ENCODE measurements at regions not wholly inside any gene's neighbourhood (a gene's known extent, or its start where the extent isn't known, plus 50 kb on each side); places are given as distances from the start of the nearest gene placed in this dataset.

GRCh38 chr9:108296056-108296455, 559.7 kb downstream of the ACTL7B start:
- TF ChIP-seq POLR2A (IDR thresholded peaks at IDR 0.05) = no peak
- no peak for TF ChIP-seq POLR2AphosphoS5 (IDR thresholded peaks at IDR 0.05)
- H3K4me3 ChIP-seq = no peak overlapping the region
- DNase-seq = no peak
- H3K9me3 ChIP-seq = no peaks in the 10 kb centered on the region
- intact Hi-C loops (cut with DNase I) = no loop called here
- 84 to 92% methylated on average over 1 of the region's 1 CpG for WGBS, 2 donors
- H3K4me1 ChIP-seq = no peaks in the 10 kb centered on the region
- no peak overlapping the region for H3K27ac ChIP-seq
- H3K36me3 ChIP-seq = no peaks in the 10 kb centered on the region
- no peaks in the 10 kb centered on the region for H3K27me3 ChIP-seq

GRCh38 chr9:108291586-108291932, 564.2 kb downstream of the ACTL7B start:
- H3K27ac ChIP-seq = no peak overlapping the region
- H3K36me3 ChIP-seq = no peaks in the 10 kb centered on the region
- 90 to 91% methylated on average over 2 of the region's 2 CpGs for WGBS, 2 donors
- DNase-seq = no peak
- H3K4me1 ChIP-seq = no peaks in the 10 kb centered on the region
- no peak overlapping the region for H3K4me3 ChIP-seq
- H3K27me3 ChIP-seq = no peaks in the 10 kb centered on the region
- TF ChIP-seq POLR2AphosphoS5 (IDR thresholded peaks at IDR 0.05) = no peak
- TF ChIP-seq CTCF (IDR thresholded peaks at IDR 0.05) = no peak
- no peak for TF ChIP-seq EP300 (IDR thresholded peaks at IDR 0.05)
- TF ChIP-seq POLR2A (IDR thresholded peaks at IDR 0.05) = no peak
- no peaks in the 10 kb centered on the region for H3K9me3 ChIP-seq
- intact Hi-C loops (cut with DNase I) = no loop called here

GRCh38 chr9:108290839-108291585, 564.8 kb downstream of the ACTL7B start:
- no peak for TF ChIP-seq POLR2A (IDR thresholded peaks at IDR 0.05)
- no peak for TF ChIP-seq POLR2AphosphoS5 (IDR thresholded peaks at IDR 0.05)
- TF ChIP-seq EP300 (IDR thresholded peaks at IDR 0.05) = no peak
- no peak for TF ChIP-seq CTCF (IDR thresholded peaks at IDR 0.05)
- WGBS, 2 donors = 62 to 75% methylated on average over 6 of the region's 6 CpGs
- DNase-seq = no peak
- no peaks in the 10 kb centered on the region for H3K4me1 ChIP-seq
- no peak overlapping the region for H3K4me3 ChIP-seq
- H3K9me3 ChIP-seq = no peaks in the 10 kb centered on the region
- no peaks in the 10 kb centered on the region for H3K27me3 ChIP-seq
- no peak overlapping the region for H3K27ac ChIP-seq
- intact Hi-C loops (cut with DNase I) = no loop called here
- no peaks in the 10 kb centered on the region for H3K36me3 ChIP-seq

GRCh38 chr9:108286638-108287206, 569.1 kb downstream of the ACTL7B start:
- 92 to 96% methylated on average over 7 of the region's 7 CpGs for WGBS, 2 donors
- TF ChIP-seq EP300 (IDR thresholded peaks at IDR 0.05) (no peak), POLR2AphosphoS5 (IDR thresholded peaks at IDR 0.05) (no peak), CTCF (IDR thresholded peaks at IDR 0.05) (no peak), POLR2A (IDR thresholded peaks at IDR 0.05) (no peak)
- intact Hi-C loops (cut with DNase I) = no loop called here

GRCh38 chr9:108283696-108284095, 572.1 kb downstream of the ACTL7B start:
- no peak overlapping the region for H3K4me3 ChIP-seq
- intact Hi-C loops (cut with DNase I) = no loop called here
- TF ChIP-seq EP300 (IDR thresholded peaks at IDR 0.05) (no peak), POLR2A (IDR thresholded peaks at IDR 0.05) (no peak), CTCF (IDR thresholded peaks at IDR 0.05) (no peak), POLR2AphosphoS5 (IDR thresholded peaks at IDR 0.05) (no peak)
- peaks cover 0 to 13% (median 11%) of the 10 kb centered on the region in 4 donors for H3K4me1 ChIP-seq
- no peaks in the 10 kb centered on the region for H3K9me3 ChIP-seq
- DNase-seq = no peak
- 82 to 93% methylated on average over 6 of the region's 6 CpGs for WGBS, 2 donors
- peak overlapping the region in 1 of 4 donors; percentile 19 for H3K27ac ChIP-seq
- no peaks in the 10 kb centered on the region for H3K27me3 ChIP-seq
- no peaks in the 10 kb centered on the region for H3K36me3 ChIP-seq

More at GRCh38 chr9:108286638-108287206, 569.1 kb downstream of the ACTL7B start:
- peaks cover 0 to 13% (median 11%) of the 10 kb centered on the region in 4 donors for H3K4me1 ChIP-seq
- no peaks in the 10 kb centered on the region for H3K27me3 ChIP-seq
- H3K36me3 ChIP-seq = no peaks in the 10 kb centered on the region
- no peaks in the 10 kb centered on the region for H3K9me3 ChIP-seq
- no peak overlapping the region for H3K27ac ChIP-seq
- no peak for DNase-seq
- no peak overlapping the region for H3K4me3 ChIP-seq
